ENCODE measurements at regions not wholly inside any gene's neighbourhood (a gene's known extent, or its start where the extent isn't known, plus 50 kb on each side); places are given as distances from the start of the nearest gene placed in this dataset.

DNA sequence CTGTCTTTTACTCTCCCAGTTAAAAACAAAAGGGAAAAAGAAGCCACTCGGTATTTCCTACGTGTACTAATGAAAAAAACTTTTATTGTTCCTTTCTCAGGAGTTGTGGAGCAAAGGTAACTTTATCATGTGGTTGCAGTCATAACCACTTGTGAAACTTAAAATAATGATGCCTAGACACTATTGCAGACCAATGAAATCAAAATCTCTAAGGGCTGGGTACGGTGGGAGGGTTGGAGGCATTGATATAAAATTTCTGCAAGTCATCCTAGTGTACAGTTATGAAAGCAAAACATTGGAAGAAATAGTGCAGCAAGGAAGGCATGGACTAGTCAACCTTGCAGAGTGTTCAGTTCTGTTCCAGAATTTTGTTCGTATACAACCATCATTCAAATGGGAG is 808.8 kb downstream of the TUSC7 start:
- DNase-seq (ENCODE audit: low read depth in 2 of 2) = no peak

DNA sequence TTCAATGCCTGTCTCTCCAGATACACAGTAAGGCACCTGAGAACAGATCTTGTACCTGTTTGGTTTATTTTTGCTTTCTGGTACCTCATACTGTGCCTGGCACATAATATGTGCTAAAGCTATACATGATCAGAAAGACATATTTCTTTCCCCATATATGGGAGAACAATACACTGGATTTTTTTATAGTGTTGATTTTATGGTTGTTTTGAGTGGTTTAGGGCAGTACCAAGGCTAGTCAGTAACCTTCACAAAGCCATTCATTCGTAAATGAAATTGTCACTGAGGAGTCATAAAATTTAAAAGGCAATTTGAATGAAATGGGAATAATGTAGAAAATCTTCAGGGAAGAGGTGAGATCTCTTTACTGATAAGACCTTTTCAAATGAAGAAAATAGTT is 810.2 kb downstream of the TUSC7 start:
- DNase-seq (ENCODE audit: low read depth in 2 of 2) = no peak

DNA sequence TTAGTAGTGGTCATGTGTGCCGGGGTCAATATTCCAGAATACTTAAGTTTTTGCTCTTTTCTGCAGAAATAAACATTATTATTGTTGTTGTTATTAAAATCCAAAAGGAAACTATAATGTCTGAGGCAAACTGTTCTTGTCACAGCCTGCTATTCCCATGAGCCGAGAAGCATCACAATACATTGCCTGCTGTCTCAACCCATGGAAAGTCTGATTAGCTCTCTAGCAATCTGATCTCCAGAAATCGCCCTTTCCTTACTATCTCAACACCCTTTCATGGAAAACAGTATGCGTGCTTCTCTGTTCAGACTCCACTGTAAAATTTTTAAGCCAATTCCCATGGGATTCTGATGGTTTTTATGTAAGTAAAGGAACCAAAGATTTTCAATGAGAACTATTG is 811.0 kb downstream of the TUSC7 start:
- no peak for DNase-seq (ENCODE audit: low read depth in 2 of 2)

DNA sequence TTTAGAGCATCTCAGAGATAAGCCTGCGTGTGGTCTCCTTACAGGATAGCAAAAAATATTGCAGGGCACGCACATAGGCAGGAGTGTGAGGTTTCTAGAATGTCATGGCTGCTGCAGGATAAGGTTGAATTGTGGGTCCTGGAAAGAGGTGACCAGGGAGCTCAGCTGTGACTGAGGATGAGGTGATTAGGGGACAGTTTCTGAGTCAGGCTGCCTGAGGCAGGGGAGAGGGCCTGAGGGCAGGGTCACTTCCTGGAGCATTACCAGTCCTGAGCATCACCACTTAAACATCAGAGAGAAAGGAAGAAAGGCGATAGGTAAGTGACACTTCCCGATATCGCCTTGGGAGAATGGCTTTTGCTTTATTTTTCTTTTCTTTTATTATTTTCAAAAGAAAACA is 813.8 kb downstream of the TUSC7 start:
- no peak for DNase-seq (ENCODE audit: low read depth in 2 of 2)

DNA sequence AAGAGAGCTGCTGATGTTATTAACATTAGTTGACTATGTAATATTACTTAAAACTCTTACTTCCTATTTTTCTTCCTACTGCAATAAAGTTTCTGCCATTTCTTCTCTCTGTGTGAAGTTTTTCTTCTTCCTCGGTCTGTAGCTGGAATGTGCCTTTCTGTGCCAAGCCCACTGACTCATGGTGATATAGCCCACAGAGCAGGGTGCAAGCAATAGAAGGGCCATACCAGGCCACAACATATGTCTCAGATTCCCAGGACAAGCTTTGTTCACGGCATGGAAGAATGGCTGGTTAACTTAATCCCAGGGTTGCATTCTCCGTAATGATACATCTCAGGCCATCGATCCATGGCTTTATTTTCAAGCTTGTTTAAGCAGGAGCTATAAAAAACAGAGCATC is 815.3 kb downstream of the TUSC7 start:
- DNase-seq (ENCODE audit: low read depth in 2 of 2) = no peak

DNA sequence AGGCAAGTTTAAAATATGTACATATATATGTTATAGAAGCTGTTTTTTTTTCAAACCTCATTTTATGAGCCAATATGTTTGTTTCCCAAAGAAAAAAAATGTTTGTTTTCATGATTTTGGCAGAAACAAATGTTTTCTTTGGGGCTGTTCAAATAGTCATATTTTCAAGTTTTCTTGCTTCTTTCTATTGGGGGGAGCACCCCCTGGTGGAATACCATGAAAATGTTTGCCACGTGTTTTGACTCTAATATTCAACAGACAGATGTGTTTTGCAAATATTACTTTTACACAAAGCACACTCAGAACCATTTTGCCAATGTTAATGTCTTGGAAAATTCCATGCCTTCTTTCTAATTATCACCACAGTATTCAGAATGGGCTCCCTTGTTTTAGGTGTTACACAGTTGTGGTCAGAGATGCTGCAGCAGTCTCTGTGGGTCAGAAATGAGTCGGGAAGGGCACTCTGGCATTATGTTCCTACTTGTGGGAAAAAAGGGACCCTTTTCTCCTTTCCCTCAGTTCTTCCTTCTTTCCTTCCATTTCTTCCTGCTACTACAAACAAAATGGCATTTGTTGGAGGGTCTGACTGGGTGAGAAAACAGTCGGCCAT is 817.0 kb downstream of the TUSC7 start:
- DNase-seq (ENCODE audit: low read depth in 2 of 2) = no peak

DNA sequence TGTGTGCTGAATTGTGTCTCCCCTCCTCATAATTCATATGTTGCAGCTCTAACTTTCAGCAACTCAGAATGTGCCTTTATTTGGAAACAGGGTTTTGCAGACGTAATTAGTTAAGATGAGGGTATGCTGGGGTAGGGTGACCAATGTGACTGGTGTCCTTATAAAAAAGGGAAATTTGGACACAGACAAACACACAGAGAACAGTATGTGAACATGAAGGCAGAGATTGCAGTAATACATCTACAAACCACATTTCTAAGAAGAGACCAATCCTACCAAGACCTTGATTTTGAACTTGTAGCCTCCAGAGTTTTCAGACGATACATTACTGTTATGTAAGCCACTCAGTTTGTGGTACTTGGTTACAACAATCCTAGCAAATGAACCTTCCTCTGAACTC is 817.8 kb downstream of the TUSC7 start:
- DNase-seq (ENCODE audit: low read depth in 2 of 2) = no peak

DNA sequence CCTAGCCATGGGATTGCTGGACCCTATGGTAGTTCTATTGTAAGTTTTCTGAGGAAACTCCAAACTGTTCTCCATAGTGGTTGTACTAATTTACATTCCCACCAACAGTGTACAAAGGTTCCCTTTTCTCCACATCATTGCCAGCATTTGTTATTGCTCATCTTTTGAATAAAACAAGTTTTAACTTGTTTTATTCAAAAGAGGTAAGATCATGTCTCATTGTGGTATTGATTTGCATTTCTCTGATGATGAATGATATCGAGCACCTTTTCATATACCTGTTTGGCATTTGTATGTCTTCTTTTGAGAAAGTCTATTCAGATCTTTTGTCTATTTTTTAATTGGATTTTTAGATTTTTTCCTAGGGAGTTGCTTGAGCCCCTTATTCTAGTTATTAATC is 819.1 kb downstream of the TUSC7 start:
- DNase-seq (ENCODE audit: low read depth in 2 of 2) = no peak

DNA sequence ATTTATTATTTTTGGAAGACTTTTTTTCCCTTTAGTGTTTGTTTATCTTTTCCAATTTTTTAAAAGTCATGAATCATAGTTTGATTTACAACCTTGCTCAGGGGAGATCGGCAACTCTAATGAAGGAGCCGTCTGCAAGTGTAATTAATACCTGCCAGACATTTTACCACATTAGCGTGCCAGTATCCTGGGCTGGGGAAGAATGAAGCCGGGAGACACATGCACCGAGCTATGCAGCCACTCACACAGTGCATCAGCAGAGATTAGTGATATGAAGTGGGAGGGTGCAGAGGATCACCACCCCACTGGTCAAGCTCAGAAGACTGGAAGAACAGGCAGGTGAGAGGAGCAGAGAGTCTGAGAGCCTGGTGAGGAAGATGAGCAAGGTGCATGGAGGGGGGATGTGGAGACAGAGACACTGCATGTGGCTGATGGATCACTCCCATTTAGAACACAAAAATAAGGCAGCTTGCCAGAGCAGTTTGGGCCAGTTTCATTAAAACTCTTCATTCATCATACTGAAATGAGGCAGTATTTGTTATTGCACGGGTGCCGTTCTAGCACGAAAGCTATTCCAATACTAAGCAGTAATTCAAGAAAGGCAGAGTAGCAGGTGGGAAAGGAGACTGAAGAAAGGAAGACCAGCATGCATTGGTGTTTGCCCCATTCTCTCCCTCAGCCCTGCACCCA is 821.6 kb downstream of the TUSC7 start:
- no peak for DNase-seq (ENCODE audit: low read depth in 2 of 2)

DNA sequence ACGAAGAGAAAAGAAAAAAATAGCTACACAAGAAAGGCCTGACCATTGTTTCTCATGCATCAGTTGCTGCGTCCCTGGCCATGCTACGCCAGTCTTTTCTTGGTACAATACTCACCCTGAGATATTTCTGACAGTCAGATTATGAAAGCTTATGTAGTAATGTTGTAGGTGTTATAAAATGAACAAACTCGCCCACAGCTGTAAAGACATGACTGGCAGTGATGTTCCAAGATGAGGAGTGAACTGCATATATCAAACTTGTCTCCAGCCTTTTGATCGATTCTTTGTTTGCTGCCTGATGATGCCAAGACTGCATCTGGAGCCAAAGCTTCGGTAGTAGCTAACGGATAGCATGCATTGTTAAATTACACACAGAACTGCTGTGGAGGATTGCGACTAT is 822.7 kb downstream of the TUSC7 start:
- DNase-seq (ENCODE audit: low read depth in 2 of 2) = no peak

DNA sequence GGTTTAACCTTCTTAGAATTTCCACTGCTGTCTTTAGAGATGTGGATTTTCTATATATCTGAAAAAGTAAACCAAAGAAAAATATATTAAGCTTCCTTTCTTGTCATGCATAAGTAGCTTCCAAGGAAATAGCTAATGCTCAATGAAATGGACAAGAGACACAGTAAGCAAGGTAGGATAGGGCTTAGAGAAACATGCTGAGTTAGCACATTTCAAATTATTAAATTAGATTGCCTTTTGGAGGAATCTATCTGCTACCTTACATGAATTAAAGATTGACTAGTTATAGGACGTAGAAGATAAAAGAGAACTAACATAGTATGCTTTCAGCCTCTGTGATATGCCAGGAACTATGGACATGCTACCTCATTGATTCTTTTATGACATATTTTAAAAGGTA is 824.6 kb downstream of the TUSC7 start:
- no peak for DNase-seq (ENCODE audit: low read depth in 2 of 2)

DNA sequence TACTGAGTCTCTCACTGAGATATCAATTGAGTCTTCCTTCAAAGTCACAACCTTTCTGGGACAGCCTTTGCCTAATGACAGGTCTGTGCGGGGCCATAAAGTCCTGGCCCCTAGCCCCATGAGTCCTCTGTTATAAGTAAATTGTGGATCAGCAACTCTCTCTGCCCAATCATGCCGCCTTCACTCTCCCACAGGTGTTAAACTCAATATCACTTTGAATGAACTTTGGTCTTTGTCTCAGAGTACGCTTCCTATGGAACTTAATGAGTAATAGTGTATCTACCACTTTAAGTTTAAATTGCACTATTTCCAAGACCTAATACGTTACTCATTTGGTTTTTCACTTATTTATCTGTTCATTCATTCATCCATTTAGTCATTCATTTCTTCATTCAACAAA is 826.4 kb downstream of the TUSC7 start:
- DNase-seq (ENCODE audit: low read depth in 2 of 2) = no peak

DNA sequence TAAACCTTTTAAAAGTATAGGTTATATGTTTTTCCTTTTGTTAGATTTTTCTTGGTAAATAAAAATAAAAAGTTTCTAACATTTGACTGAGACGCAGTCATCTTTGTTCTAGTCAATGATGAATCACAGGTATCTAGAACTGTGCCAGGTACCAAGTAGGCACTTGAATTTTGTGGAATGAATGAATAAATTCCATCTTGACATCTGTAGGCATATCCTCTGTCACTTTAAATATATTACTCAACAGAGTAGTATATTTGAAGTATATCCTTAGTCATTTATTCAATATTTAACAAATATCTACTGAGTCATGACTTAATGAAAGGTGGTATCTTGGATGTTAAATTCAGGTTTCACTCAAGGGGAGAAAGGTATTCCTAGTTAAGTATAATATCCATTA is 828.4 kb downstream of the TUSC7 start:
- no peak for DNase-seq (ENCODE audit: low read depth in 2 of 2)

DNA sequence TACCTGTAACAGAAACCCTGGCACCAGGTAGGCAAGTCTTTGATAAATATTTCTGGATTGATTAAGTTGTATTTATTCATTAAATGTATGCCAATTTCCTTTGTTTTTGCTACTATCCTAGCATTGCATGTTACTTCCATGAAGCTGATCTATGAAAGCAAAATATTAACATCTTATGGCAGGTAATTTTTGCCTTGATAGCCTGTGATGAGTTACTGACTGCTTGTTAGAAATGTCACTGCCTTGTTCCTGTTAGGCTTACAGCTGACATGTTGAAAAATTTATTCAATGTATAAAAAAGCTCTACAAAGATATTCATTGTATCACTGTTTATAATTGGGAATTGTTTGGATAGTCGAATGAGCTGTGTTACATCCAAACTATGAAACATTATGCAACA is 830.1 kb downstream of the TUSC7 start:
- DNase-seq (ENCODE audit: low read depth in 2 of 2) = no peak

DNA sequence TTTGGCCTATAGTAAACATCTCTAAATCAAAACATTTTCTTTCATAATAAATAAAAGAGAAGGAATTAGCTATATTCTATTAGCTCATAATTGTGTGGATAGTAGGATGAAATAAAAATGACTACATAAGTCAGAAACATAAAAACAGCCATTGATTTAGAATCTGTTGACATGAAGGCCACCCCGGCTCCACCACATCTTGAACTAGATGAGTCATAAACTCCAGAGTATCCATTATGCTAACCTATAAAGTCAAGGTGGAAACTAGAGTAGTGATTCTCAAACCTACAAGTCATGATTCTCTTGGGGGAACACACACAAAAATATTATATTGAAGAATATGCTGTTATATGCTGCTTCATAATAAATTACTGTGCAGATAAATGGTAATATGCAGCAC is 831.0 kb downstream of the TUSC7 start:
- DNase-seq (ENCODE audit: low read depth in 2 of 2) = no peak

DNA sequence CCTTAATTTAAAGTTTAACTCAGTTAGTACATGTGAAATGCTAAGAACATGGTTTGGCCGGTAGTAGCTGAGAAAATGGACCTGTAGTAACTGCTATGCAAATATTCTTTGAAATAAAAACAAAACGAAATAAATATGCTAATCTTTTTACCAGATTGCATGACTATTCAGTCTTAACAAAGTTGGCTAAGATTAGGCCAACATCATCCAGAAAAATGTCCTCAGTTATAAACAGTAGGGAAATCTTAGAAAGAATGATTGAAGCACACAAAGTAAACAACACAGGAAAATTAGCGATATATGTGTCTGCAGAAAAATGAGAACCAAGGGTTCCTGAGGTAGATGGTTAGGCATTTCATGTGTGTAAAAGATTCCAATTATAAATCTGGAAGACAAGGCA is 832.1 kb downstream of the TUSC7 start:
- no peak for DNase-seq (ENCODE audit: low read depth in 2 of 2)

DNA sequence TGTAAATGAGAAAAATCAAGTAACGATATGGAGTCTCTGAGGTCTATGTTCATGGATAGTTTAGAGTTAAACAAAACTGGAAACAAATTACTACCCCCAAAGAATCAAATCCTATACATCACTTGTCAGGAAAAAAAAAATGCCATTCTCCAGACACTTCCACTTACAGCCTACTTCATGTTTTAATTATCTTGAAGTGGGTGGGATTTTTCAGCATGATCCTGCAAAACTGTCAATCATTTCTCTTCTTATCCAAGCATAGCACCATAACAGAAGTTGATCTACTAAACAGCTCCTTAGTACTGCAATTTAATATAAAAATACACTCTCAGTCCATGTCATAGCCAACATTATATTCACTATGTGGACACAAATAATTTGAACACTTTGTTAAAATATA is 833.9 kb downstream of the TUSC7 start:
- DNase-seq (ENCODE audit: low read depth in 2 of 2) = no peak

DNA sequence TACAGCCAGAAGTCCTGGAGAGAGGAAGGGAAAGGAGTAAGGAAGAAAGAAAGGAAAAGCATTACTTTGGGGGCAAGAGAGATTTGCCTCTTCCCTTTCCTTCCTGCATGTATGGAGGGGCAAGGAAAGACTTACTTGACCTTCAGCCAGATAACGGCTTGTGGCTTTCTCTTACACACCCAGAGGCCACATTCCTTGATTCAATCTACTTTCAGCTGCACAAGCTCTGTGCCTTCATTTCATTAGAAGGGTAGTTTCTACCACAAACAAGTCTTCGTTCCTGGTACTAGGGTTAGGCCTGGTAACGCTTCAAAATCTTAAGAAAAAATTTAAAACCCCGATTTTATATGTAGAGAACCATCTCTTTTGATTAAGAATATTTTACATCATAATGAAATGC is 835.9 kb downstream of the TUSC7 start:
- no peak for DNase-seq (ENCODE audit: low read depth in 2 of 2)

DNA sequence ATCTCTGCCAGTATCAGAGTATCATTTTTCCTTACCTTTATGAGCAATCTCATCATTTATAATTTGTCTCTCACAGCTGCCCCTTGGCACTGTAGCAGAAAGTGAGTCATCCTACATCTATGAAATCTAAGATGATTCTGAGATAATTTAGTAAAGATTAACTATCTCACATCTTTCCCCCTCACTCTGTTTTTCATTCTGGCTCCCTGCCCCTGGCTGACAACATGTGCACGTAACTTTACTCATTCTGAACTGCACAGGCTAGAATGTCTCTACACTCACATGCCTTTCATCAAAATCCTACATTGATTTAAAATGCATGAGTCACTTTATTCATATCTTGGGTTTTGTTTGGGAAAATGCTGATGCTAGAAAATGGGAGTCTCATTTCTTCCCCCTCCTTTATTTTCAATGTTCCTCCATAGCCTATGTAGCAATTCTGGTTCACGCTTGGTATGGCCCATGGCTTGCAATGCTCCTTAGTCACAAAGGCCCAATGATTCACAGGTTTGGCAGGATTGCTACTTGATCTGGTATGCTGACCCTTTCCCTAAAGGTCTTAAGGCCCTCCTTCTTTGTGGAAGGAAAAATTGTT is 838.5 kb downstream of the TUSC7 start:
- DNase-seq (ENCODE audit: low read depth in 2 of 2) = no peak

DNA sequence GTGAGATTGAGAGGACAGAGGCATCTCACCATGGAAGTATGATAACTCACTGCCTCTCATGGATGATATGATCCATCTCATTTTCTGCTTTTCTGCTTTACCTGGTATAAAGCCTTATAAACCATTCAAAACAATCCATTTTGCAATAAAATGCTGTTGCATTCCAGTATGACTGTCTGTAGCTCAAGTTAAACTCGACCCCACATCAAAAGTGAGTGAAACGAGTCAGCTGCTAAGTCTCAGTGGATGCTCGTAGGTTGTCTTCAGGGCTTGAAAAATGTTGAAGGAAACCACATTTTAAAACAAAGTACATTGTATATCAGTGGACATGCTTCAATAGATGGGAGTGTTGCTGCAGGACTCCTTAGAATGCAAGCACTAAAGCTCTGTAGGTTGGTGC is 839.0 kb downstream of the TUSC7 start:
- no peak for DNase-seq (ENCODE audit: low read depth in 2 of 2)

DNA sequence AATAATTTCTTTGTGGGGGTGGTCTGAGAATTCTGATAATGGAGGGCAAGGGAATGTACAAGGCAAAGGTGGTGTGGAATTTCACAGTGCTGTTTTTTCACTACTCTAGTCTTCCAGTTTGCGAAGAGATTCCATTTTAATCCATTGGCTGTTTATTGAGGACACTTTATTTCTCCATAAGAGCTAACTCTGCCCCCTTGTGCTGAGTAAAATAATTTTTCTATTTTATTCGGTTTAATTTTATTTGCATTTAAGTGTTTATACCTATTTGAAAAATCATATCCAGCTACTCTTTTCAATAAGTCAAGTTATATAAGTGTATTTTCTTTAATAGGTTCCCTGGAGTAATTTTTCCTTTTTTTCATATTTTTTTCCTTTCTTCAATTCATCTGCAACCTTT is 840.1 kb downstream of the TUSC7 start:
- DNase-seq (ENCODE audit: low read depth in 2 of 2) = no peak

DNA sequence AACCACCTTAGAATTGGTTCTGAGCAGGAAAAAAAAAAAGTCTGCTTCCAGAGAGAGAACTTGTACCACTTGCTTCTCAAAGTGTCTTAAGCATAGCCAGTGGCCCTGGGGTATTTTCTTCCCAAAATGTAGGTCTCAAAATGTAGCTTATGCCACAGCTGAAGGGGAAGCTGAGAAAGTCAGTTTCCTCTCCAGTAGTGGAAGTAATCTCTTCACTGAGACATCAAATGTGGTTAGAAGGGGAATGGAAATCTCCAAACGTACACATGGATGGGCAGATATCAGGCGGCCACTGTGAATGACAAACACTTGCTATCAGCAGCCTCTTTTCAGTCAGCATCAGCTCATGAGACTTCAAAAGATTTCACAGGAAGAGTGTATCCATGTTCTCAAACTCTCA is 841.2 kb downstream of the TUSC7 start:
- DNase-seq (ENCODE audit: low read depth in 2 of 2) = no peak

DNA sequence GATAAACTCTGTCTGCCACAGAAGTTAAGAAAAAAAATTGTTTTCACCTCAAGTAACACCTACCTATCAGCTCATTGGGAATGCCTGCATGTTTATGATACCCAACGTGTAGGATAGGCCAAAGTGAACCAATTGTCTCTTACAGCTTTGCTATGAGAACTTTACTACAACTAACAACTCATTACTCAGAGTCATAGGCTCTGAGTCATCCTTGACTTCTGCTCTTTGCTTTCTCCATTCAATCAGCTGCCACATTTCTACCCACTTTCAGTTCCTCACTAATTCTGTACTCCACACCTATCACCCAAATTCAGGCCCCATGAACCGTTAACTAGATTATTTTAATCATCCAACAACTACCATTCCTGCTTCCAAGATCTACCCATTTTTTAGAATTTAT is 843.9 kb downstream of the TUSC7 start:
- no peak for DNase-seq (ENCODE audit: low read depth in 2 of 2)
